GM19397 (cell line): ENCODE measurements at regions not wholly inside any gene's neighbourhood (a gene's known extent, or its start where the extent isn't known, plus 50 kb on each side); places are given as distances from the start of the nearest gene placed in this dataset.

Experiments
- ATAC-seq: cut with Tn5 transposase; IDR thresholded peaks from one replicate; pipeline ENCODE4 v1.9.1; 2021; ENCODE audit warnings: mild to moderate bottlenecking, moderate library complexity; ENCODE audit not compliant: unreplicated experiment

DNA sequence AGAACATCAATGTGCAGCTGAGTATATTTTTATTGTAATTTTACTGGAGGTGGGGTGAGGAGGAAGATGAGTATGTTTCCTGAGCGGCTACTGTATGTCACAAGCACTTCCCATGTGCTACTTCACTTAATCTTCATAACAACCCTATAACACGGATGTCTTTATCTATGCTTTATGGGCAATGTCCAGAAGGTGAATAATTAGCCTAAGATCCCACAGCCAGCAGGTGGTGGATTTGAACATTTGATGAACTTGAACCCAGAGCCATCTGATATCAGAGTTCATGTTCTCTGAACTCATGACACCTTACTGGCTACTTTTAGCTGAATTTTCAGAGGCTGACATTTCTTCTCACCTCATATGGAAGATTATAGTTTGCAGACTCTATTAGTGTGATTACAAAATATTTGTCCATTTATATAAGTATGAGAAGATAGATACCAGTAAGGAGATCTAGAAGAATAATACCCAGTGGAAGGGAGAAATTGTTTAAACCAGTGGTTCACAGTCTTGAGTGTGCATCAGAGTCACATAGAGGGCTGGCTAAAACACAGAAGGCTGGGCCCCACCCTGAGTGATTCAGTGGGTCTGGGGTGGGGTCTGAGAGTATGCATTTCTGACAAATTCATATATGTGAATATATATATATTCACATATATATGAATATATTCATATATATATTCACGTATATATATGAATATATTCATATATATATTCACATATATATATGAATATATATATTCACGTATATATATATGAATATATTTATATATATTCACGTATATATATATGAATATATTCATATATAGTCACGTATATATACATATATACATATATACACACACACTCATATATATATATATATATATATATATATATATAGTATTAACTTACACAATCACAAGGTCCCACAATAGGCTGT, 164.4 kb upstream of the NR3C1 start:
- ATAC-seq, result no peak

GRCh38 chr5:143566139-143566538, 162.7 kb upstream of the NR3C1 start:
- ATAC-seq, result no peak

- peak; percentile 92 for ATAC-seq
Observed at GRCh38 chr5:143564417-143564816, 160.9 kb upstream of the NR3C1 start.

DNA sequence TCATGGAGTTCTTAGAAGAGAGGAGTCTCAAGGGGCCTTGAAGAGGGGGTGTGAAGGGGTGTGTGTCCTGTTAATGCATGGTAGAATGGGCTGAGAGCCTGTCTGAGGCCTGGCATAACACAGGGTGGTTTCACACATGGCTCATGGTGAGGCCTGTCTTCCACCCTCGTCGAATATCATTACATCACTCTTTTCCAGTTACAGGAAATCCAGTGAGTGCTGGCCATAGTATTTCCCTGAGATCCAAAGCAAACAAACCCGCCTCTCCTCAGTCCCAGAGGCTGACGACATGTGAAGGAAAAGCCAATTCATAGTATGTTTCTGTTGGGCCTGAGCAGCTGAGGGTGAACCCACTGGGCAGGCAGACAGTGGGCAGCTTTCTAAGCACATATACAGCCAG, 159.4 kb upstream of the NR3C1 start:
- no peak for ATAC-seq

GRCh38 chr5:143561219-143561618, 157.7 kb upstream of the NR3C1 start:
- ATAC-seq, result no peak

GRCh38 chr5:143560378-143560777, 156.9 kb upstream of the NR3C1 start:
- no peak for ATAC-seq

- ATAC-seq, result no peak
Observed at GRCh38 chr5:143559586-143560109, 156.2 kb upstream of the NR3C1 start.

GRCh38 chr5:143558048-143558447, 154.6 kb upstream of the NR3C1 start:
- ATAC-seq, result no peak

DNA sequence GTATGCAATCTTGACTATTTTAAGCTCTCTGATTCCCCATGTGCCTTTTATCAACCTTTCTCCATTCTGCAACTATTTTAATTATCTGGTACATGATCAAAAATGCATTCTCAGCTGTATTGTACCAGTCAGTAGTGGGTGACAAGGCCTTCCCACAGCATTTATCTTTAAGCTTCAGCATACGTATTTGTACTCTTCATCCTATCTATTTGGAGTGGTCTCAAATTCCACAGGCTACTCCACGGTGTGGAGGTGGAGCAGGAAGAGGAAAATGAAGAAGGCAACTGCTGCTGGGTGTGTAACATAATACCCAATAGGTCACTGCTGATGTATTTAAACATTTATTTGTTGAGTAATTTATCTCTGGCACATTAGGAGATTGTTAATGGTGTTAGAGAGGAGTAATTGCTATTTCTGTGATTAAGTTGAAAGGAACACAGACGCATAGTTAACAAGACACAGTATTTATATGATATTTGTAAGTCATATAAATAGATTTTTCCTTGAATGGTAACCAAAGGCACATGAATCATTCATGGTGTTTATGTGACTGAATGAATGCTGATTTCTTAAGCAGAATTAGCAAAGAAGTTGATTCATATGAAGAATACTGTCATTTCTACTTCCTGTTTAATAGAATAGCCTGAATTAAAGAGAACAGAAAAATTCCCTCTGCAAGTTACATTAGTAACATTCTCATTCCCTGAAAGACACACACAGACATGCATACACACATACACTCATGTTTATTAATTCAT, 153.8 kb upstream of the NR3C1 start:
- ATAC-seq, result no peak

DNA sequence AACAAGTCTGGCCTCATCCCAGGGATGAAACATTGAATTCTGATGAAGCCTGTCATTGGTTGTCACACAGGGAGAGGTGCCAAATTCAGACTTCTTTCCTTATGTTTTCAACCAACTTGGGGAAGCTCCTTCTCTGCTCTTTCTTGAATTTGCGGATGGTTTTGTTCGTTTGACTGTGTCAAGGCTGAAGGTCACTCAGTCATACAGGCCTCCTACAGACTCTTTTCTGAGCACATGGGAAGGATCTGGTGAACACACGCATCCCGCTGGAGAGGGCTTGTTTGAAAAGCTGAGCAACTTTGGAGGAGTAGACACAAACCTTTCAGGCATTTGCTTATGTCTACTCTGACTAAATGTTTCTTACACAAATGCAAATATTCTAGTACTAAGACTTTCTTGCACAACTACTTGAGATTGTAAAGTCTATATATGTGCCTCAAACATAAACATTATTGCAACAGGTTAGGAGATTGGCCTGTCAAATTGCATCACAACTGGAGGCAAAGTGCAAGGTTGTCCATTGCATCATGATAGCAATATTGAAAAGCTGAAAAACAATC, 151.5 kb upstream of the NR3C1 start:
- no peak for ATAC-seq

DNA sequence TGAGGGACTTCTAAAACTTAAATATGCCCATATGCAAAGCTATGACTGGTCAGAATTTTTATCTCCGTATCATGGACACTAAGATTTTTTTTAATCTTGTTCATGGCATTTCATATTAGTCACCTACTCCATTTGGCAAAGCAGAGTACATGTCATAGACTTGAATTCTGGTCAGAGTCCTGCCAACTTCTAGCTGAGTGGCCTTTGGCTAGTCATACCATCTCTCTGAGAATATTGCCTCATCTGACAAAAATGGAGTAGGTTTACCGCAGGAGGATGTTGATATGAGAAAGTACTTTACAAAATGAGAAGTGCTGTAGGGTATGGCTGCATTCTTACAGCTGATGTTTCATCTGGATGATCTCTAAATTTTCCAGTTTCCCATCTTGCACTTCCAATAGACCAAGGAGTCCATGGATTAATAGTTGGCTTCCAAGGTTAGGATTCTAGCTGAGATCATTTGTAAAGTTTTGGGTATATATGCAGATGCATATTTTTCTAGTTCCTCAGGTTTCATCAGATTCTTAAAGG, 150.8 kb upstream of the NR3C1 start:
- no peak for ATAC-seq

DNA sequence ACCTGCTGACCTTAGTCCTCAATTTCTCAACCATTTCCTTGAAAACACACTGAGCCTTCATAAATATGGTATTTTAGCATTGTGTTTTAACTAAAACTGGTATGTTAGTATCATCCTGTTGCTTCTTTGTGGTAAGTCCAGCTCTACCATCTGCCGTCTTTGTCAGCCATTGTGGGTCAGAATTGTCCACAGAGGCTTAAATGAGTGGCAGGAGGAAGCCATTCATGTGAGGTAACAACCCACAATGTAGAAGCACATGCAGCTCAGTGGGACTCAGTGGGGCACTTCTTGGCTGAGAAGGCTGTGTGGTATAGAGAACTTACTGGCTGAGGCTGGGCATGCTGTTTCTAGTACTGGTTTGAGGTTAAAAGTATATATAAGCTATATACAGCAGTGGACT, 149.2 kb upstream of the NR3C1 start:
- no peak for ATAC-seq

DNA sequence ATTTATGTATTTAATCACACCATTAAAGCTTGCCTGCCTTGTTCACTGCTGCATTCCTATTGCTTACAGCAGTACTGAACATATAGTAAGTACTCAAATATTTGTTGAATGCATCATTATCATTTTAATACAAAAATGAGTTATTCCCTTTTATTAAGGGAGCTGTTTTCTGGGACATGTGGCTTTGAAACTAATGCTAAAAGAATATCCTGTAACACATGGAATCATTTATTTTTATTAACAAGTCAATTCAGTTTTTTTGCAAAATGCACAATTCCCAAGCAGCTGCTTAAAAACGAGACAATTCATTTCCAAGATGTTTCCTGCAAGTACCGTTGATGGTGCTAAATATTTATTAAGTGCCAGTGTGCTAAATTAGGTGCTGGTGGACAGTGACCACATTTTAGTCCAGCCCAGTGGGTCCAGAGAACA, 148.3 kb upstream of the NR3C1 start:
- ATAC-seq, result no peak

- no peak for ATAC-seq
Observed at GRCh38 chr5:143550986-143551630, 147.6 kb upstream of the NR3C1 start.

DNA sequence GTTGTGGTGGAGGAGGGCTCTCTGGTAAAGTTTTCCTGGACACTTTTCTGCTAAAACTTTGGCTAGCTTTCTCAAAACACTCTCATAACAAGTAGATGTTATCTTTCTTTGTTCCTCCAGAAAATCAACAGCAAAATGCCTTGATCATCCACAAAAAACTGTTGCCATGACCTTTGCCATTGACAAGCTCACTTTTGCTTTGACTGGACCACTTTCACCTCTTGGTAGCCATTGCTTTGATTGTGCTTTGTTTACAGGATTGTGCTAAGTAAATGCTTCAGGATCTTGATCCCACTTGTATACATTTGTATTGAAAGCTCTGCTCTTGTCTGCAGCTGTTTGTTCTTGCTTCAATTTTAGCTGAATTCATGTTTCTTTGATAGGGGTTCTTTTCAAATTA, 143.9 kb upstream of the NR3C1 start:
- ATAC-seq, result no peak

DNA sequence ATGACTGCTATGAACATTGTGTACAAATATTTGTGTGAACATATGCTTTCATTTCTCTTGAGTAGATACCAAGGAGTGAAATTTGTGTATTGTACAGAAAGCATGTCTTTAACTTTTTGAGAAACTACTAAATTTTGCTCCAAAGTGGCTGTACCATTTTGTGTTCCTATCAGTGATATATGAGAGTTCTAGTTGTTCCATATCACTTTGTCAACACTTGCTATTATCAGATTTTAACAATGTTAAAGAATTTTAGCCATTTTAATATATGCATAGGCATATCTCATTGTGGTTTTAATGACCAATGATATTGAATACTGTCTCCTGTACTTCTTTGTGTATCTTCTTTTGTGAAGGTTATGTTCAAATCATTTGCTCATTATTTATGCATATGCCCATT, 142.9 kb upstream of the NR3C1 start:
- ATAC-seq, result no peak

DNA sequence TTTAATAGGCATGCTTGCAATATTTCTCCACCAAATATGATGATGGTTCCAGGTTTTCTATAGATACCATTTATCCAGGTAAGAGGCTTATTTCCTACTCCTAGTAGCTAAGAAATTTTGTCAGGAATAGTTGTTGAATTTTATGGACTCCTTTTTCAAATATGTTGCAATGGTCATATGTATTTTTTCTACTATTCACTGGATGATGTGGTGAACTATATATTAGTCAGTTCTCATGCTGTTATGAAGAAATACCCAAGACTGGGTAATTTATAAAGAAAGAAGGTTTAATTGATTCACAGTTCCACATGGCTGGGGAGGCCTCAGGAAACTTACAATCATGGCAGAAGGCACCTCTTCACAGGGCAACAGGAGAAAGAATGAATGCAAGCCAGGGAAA, 141.1 kb upstream of the NR3C1 start:
- ATAC-seq, result no peak

DNA sequence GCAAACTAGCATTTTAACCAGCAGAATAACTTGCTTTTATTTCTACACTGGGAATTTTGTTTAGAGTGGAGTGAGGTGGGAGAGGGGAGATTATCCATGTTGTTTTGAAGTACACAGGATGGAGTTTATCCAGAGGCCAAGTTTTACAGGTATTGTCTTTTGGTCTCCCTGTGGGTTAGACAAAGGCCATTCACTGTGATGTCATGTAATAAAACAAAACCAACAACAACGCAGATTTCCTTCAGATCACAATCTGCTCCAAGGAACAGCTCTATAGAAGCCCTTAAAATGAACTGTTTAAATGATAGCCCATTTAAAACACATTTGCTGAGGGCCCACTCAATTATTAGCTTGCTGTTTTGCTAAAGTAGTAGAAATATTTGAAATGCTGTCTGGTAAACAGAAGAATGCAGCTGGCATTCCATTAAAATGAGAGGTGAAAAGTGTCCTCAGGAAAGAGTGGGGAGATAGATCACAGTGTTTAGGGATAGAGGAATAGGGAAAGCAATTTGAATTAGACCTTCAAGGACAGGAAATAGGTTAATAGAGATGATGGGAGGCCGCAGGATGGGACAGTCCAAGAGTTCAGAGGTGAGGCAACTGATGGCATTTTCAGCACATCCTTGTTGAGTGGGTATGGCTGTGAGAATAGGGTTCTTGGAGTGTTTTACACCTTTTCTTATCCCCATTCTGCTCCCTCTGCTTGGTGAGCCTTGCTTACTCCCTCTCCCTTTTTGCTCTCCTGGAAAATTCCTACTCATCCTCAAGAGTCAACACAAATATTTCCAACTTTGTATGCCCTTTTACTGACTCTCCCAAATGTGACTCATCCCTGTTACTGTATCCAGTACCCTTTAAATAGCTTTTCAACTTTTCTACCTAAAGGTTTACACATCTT, 140.1 kb upstream of the NR3C1 start:
- no peak for ATAC-seq

GRCh38 chr5:143542798-143543144, 139.3 kb upstream of the NR3C1 start:
- no peak for ATAC-seq
